ENCODE measurements at regions not wholly inside any gene's neighbourhood (a gene's known extent, or its start where the extent isn't known, plus 50 kb on each side); places are given as distances from the start of the nearest gene placed in this dataset.

DNA sequence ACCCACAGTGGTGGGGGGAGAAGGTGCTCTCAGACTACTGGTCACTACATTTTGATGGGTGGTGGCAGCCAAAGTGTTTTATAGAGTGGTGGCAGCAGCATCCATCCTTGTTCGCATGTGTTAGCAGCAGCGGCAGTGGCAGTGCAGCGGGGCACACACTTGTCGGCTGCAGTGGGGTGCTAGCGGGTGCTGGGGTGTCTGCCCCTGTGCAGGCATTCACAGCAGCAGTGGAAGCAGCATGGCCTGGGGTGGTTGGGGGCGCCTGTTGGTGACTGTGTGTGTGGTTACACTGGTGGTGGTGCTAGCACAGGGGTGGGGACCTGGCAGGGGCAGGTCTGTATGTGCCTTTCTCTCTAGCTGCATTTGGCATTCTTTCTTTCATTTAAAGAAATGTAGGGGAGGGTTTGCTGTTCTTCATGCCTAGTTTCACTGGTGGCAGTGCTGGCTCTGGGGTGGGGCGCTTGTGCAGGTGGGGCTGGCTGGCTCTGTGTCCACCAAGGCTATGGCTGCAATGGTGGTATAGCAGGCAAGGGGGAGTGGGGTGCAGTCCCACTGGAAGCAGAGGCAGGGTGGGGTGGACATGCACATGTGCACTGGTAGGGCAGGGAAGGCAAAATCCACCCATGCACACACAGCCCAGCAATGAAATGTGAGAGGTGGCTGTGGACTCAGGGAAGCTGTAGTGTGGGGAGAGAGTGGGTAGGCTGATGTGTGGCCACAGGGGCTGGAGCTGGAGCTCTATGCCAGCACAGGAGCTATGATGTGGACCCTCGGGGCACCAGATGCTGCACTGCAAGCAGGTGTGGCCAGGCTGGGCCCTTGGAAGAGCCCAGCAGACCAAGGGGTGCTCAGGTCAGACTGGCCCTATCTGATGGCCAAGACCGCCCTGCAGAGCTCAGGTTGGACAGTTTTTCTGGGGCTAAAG is 173.3 kb downstream of the PRDM13 start:
- H3K27ac ChIP-seq, result no peak overlapping the region
- TF ChIP-seq ZFX (IDR thresholded peaks at IDR 0.05; ENCODE audit: borderline replicate concordance) (no peak), CTCF (IDR thresholded peaks at IDR 0.05) (no peak)

GRCh38 chr6:99780556-99780885 is 173.9 kb downstream of the PRDM13 start:
- no peak overlapping the region for H3K27ac ChIP-seq
- TF ChIP-seq CTCF (IDR thresholded peaks at IDR 0.05) (no peak), ZFX (IDR thresholded peaks at IDR 0.05; ENCODE audit: borderline replicate concordance) (no peak)

GRCh38 chr6:99789767-99790166 is 183.1 kb downstream of the PRDM13 start:
- H3K27ac ChIP-seq, result no peak overlapping the region

DNA sequence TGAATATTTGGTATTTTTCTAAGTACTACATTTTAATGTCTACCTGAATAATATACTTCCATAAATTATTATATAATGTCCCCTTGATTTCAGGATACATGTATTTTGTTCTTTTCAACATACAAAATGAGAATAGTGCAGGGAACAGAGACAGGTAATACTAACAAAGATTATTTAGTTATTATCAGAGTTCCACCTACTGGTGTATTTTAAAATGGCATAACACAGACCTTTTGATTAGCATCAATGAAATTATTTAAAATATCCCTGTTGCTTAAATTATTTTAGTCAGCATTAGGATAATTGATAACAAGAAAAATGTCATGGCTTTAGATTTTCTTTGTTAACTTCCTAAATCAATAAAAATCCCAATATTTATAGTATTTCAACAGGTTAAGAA is 184.0 kb downstream of the PRDM13 start:
- H3K27ac ChIP-seq, result no peak overlapping the region
- no peak for TF ChIP-seq ZFX (IDR thresholded peaks at IDR 0.05; ENCODE audit: borderline replicate concordance)
- TF ChIP-seq CTCF (IDR thresholded peaks at IDR 0.05), result peak; percentile 36

More at GRCh38 chr6:99789767-99790166, 183.1 kb downstream of the PRDM13 start:
- TF ChIP-seq ZFX (IDR thresholded peaks at IDR 0.05; ENCODE audit: borderline replicate concordance) (no peak), CTCF (IDR thresholded peaks at IDR 0.05) (no peak)

- H3K27ac ChIP-seq, result peak overlapping the region; percentile 12; the same call in 1 of the 2 replicates
- TF ChIP-seq ZFX (IDR thresholded peaks at IDR 0.05; ENCODE audit: borderline replicate concordance) (no peak), CTCF (IDR thresholded peaks at IDR 0.05) (no peak)
Observed at GRCh38 chr6:99801805-99802204, 192.2 kb downstream of the MCHR2 start.

GRCh38 chr6:99802396-99803031 is 191.5 kb downstream of the MCHR2 start:
- TF ChIP-seq ZFX (IDR thresholded peaks at IDR 0.05; ENCODE audit: borderline replicate concordance) (no peak), CTCF (IDR thresholded peaks at IDR 0.05) (peak; percentile 63)
- peak overlapping the region; percentile 12; the same call in 1 of the 2 replicates for H3K27ac ChIP-seq

DNA sequence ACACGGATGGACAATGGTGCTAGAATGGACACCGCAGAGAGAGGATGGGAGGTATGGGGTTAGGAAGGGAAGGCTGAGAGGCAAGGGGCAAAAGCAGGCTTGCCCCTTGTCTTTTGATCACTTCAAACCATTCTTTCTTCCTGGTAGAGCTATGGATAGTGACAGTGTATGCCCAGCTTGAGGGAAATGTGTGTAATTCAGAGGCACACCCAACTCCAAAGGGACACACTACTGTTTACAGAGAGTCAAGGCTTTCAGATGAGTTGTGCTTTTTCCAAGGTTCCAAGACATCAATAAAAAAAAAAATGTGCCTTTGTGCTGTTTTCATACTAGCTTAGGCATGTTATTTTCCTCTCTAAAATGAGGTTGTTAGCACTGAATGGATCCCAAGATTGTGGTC is 185.0 kb downstream of the MCHR2 start:
- no peak overlapping the region for H3K27ac ChIP-seq
- TF ChIP-seq CTCF (IDR thresholded peaks at IDR 0.05), result no peak
- no peak for TF ChIP-seq ZFX (IDR thresholded peaks at IDR 0.05; ENCODE audit: borderline replicate concordance)

Measured in 22Rv1 (cell line).